Lower lobe of right lung (tissue), 2 donors: ENCODE measurements at regions not wholly inside any gene's neighbourhood (a gene's known extent, or its start where the extent isn't known, plus 50 kb on each side); places are given as distances from the start of the nearest gene placed in this dataset.

Source experiments
- ATAC-seq, 2 donors: fragments of 200-7000 bp; cut with Tn5 transposase; one replicate each; pipeline ENCODE4 v1.9.1; 2020 to 2022; ENCODE audit warnings: mild to moderate bottlenecking in 2 of 2, moderate library complexity in 2 of 2
- DNase-seq: peaks from one replicate; pipeline ENCODE4 v3.0.0-alpha.2; 2020
- H3K27ac ChIP-seq: fragments of 200-600 bp; one replicate; pipeline ENCODE4 v1.8.0; 2022
- H3K27me3 ChIP-seq: fragments of 200-600 bp; one replicate; pipeline ENCODE4 v1.8.0; 2022; ENCODE audit warnings: low read depth
- H3K36me3 ChIP-seq: fragments of 200-600 bp; one replicate; pipeline ENCODE4 v1.8.0; 2022; ENCODE audit warnings: mild to moderate bottlenecking
- H3K4me1 ChIP-seq: fragments of 200-600 bp; one replicate; pipeline ENCODE4 v1.8.0; 2022
- H3K4me3 ChIP-seq: fragments of 200-600 bp; one replicate; pipeline ENCODE4 v1.8.0; 2022; ENCODE audit warnings: mild to moderate bottlenecking
- H3K9me3 ChIP-seq: fragments of 200-600 bp; one replicate; pipeline ENCODE4 v1.8.0; 2022
- CTCF ChIP-seq: fragments of 200-600 bp; IDR thresholded peaks from one replicate; pipeline ENCODE4 v1.8.0; 2022; ENCODE audit warnings: antibody characterized with exemption, mild to moderate bottlenecking
- intact Hi-C: fragments of 100-400 bp; cut with DNase I; formaldehyde crosslinking; loops from one replicate; pipeline ENCODE4 v1.11.0; 2022
- donor health status: DM: no; HTN: yes; CAD: no; lungs with severe emphysema.

DNA sequence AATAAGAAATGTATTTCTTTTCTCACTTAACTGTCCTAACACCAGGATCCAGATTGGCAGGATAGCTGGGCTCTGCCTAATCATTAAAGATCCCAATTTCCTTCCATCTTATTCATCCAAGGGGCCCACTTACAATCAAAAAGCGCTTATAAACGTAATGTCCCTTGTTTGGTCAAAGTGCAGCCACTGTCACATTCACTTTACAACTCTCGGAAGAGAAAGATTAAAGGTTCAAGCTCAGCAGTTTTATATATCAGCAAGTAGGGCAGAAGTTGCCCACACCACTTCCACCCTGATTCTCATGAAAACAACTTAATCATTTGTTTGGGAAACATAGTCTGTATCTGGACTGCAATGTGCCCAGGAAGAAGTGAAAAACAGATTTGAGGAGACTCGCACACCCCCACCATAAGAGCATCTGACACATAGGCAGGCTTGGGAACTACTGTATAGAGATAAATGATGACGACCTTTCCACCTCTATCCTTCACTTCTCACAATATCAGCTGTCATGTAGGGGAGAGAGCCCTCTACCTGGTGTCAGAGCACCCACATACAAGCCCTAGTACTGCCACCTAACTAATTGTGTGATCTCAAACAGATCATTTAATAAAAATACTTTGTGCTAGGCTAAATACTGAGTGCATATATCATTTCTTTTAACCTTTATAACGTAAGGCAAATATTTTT lies 80.8 kb downstream of the CAPZA3 start:
- Histone ChIP-seq H3K36me3 (no peaks in the 10 kb centered on the region), H3K9me3 (no peaks in the 10 kb centered on the region), H3K4me1 (no peaks in the 10 kb centered on the region), H3K27ac (no peak overlapping the region), H3K27me3 (no peaks in the 10 kb centered on the region), H3K4me3 (no peak overlapping the region)
- no peak for DNase-seq
- ATAC-seq, result no peak
- intact Hi-C loops, result no loop called here
- TF ChIP-seq CTCF, result no peak

DNA sequence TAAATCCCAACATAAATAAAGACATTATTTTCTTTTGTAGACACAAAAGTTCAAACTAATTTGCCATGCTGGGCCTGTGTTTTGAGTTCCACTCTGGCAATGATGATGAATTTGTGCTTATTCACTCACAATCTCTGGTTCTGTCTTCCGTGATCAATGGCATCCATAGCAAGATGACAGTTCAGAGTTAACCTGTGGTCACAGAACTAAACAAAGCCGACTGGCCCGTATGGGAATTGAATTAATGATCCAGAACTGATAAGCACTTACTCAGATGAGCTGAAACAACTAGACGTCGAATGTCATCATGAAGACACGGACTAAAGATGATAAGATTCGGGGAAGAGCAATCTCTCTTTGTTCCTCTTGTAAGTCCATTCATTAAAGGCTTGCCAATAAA lies 81.6 kb downstream of the CAPZA3 start:
- intact Hi-C loops, result no loop called here
- no peak overlapping the region for H3K27ac ChIP-seq
- H3K27me3 ChIP-seq, result no peaks in the 10 kb centered on the region
- ATAC-seq (no peak), DNase-seq (no peak)
- no peaks in the 10 kb centered on the region for H3K36me3 ChIP-seq
- no peak overlapping the region for H3K4me3 ChIP-seq
- H3K9me3 ChIP-seq, result no peaks in the 10 kb centered on the region
- no peaks in the 10 kb centered on the region for H3K4me1 ChIP-seq
- TF ChIP-seq CTCF, result no peak

GRCh38 chr12:18823461-18823860 lies 85.5 kb downstream of the CAPZA3 start:
- no peak for ATAC-seq
- Histone ChIP-seq H3K4me1 (no peaks in the 10 kb centered on the region), H3K36me3 (no peaks in the 10 kb centered on the region), H3K4me3 (no peak overlapping the region), H3K9me3 (peaks cover under 1% of the 10 kb centered on the region), H3K27ac (no peak overlapping the region), H3K27me3 (no peaks in the 10 kb centered on the region)
- TF ChIP-seq CTCF, result no peak
- no peak for DNase-seq
- intact Hi-C loops, result no loop called here

- peaks cover 8% of the 10 kb centered on the region for H3K9me3 ChIP-seq
- ATAC-seq, result no peak
- H3K36me3 ChIP-seq, result no peaks in the 10 kb centered on the region
- no peak overlapping the region for H3K4me3 ChIP-seq
- no peak for TF ChIP-seq CTCF
- intact Hi-C loops, result no loop called here
- H3K27me3 ChIP-seq, result no peaks in the 10 kb centered on the region
- H3K4me1 ChIP-seq, result no peaks in the 10 kb centered on the region
- DNase-seq, result no peak
- no peak overlapping the region for H3K27ac ChIP-seq
Observed at GRCh38 chr12:18824287-18824686, 86.4 kb downstream of the CAPZA3 start.

- DNase-seq (no peak), ATAC-seq (no peak)
- no peaks in the 10 kb centered on the region for H3K4me1 ChIP-seq
- H3K27ac ChIP-seq, result no peak overlapping the region
- H3K9me3 ChIP-seq, result peaks cover 8% of the 10 kb centered on the region
- no peak overlapping the region for H3K4me3 ChIP-seq
- H3K36me3 ChIP-seq, result no peaks in the 10 kb centered on the region
- H3K27me3 ChIP-seq, result no peaks in the 10 kb centered on the region
- no peak for TF ChIP-seq CTCF
- intact Hi-C loops, result no loop called here
Observed at GRCh38 chr12:18825138-18825537, 87.2 kb downstream of the CAPZA3 start.

- no peaks in the 10 kb centered on the region for H3K36me3 ChIP-seq
- no peak for TF ChIP-seq CTCF
- ATAC-seq (no peak), DNase-seq (no peak)
- no peak overlapping the region for H3K4me3 ChIP-seq
- H3K27ac ChIP-seq, result no peak overlapping the region
- H3K27me3 ChIP-seq, result no peaks in the 10 kb centered on the region
- no peaks in the 10 kb centered on the region for H3K4me1 ChIP-seq
- intact Hi-C loops, result no loop called here
- peaks cover 8% of the 10 kb centered on the region for H3K9me3 ChIP-seq
Observed at GRCh38 chr12:18827913-18828312, 90.0 kb downstream of the CAPZA3 start.
